Astrocyte of the cerebellum (primary cell): ENCODE measurements at regions not wholly inside any gene's neighbourhood (a gene's known extent, or its start where the extent isn't known, plus 50 kb on each side); places are given as distances from the start of the nearest gene placed in this dataset.

Source experiments
- DNase-seq: peaks from one replicate; pipeline ENCODE4 v3.0.0-alpha.2; 2011; ENCODE audit warnings: low read depth
- H3K4me3 ChIP-seq: 2 replicates; pipeline ENCODE4 v1.5.1; 2011; ENCODE audit warnings: mild to moderate bottlenecking, low read depth, low read length, moderate library complexity
- in situ Hi-C: cut with HindIII; loops from 2 replicates; pipeline ENCODE4 v1.10.0; 2017; ENCODE audit warnings: low sequenced_read_pairs
- TF ChIP-seq, protein P1 (sequence below): IDR thresholded peaks from 2 replicates; pipeline ENCODE4 v1.5.1; 2012; ENCODE audit warnings: low read length, low read depth, moderate library complexity, mild to moderate bottlenecking; ENCODE audit errors: missing control alignments

DNA sequence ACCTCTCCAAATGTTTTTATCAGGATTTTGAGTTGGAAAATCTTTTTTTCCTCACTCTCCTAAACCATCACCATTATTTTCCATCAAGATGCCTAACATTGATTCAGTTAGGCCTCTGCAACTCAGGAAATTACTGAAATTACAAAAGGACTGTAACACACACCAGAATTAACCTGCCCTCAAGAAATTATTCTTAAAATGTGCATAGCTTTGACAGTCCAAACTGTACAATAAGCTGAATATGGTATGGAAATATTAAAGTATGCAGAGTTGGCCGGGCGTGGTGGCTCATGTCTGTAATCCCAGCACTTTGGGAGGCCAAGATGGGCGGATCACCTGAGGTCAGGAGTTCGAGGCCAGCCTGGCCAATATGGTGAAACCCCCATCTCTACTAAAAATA lies 50.2 kb upstream of the PHLPP1 start:
- TF ChIP-seq, protein P1, sequence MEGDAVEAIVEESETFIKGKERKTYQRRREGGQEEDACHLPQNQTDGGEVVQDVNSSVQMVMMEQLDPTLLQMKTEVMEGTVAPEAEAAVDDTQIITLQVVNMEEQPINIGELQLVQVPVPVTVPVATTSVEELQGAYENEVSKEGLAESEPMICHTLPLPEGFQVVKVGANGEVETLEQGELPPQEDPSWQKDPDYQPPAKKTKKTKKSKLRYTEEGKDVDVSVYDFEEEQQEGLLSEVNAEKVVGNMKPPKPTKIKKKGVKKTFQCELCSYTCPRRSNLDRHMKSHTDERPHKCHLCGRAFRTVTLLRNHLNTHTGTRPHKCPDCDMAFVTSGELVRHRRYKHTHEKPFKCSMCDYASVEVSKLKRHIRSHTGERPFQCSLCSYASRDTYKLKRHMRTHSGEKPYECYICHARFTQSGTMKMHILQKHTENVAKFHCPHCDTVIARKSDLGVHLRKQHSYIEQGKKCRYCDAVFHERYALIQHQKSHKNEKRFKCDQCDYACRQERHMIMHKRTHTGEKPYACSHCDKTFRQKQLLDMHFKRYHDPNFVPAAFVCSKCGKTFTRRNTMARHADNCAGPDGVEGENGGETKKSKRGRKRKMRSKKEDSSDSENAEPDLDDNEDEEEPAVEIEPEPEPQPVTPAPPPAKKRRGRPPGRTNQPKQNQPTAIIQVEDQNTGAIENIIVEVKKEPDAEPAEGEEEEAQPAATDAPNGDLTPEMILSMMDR = no peak
- in situ Hi-C loops = no loop called here
- no peak overlapping the region for H3K4me3 ChIP-seq
- no peak for DNase-seq
